Loucy (cell line): ENCODE measurements at regions not wholly inside any gene's neighbourhood (a gene's known extent, or its start where the extent isn't known, plus 50 kb on each side); places are given as distances from the start of the nearest gene placed in this dataset.

Source experiments
- CTCF ChIP-seq: fragments of 200-600 bp; sonication (generic); conservative IDR thresholded peaks from 2 replicates; pipeline ENCODE4 v1.5.1; 2014; ENCODE audit warnings: mild to moderate bottlenecking, antibody characterized with exemption, low read length
- EZH2phosphoT487 ChIP-seq: fragments of 200-600 bp; IDR thresholded peaks from 2 replicates; pipeline ENCODE4 v1.6.1; 2018; ENCODE audit warnings: antibody characterized with exemption, mild to moderate bottlenecking, moderate library complexity, borderline replicate concordance

GRCh38 chr9:126219648-126220063 is 107.0 kb upstream of the MVB12B start:
- TF ChIP-seq CTCF (no peak), EZH2phosphoT487 (no peak)
